ENCODE measurements at regions not wholly inside any gene's neighbourhood (a gene's known extent, or its start where the extent isn't known, plus 50 kb on each side); places are given as distances from the start of the nearest gene placed in this dataset.

- no peak for TF ChIP-seq SP1 (IDR thresholded peaks at IDR 0.05)
- no peak for TF ChIP-seq ZBTB33 (IDR thresholded peaks at IDR 0.05)
- no peak for TF ChIP-seq GABPA (IDR thresholded peaks at IDR 0.05 in 1 of 2, conservative IDR thresholded peaks at IDR 0.05 in 1 of 2)
- TF ChIP-seq CTCF (IDR thresholded peaks at IDR 0.05; ENCODE audit: low read depth, low read length, missing input control), result no peak
- no peak for TF ChIP-seq JUND (IDR thresholded peaks at IDR 0.05)
- TF ChIP-seq RAD21 (IDR thresholded peaks at IDR 0.05), result no peak
- no peak for TF ChIP-seq TAF1 (conservative IDR thresholded peaks at IDR 0.05)
- no peak for TF ChIP-seq EGR1 (IDR thresholded peaks at IDR 0.05; ENCODE audit: low read depth in 2 of 2)
- no peak for TF ChIP-seq ATF3 (IDR thresholded peaks at IDR 0.05)
- no peak for TF ChIP-seq REST (IDR thresholded peaks at IDR 0.05)
- no peak for TF ChIP-seq RXRA (IDR thresholded peaks at IDR 0.05)
- TF ChIP-seq NR2F2 (IDR thresholded peaks at IDR 0.05), result no peak
Measured at GRCh38 chrX:13180807-13181206, 136.4 kb upstream of the FAM9C start.

Measured in liver (tissue), 3 donors.